ENCODE measurements at regions not wholly inside any gene's neighbourhood (a gene's known extent, or its start where the extent isn't known, plus 50 kb on each side); places are given as distances from the start of the nearest gene placed in this dataset.
"Not testable (repeated sequence)": the region's sequence is repeated elsewhere in the genome, so short reads cannot be mapped to it uniquely, and the experiment has no call there.

DNA sequence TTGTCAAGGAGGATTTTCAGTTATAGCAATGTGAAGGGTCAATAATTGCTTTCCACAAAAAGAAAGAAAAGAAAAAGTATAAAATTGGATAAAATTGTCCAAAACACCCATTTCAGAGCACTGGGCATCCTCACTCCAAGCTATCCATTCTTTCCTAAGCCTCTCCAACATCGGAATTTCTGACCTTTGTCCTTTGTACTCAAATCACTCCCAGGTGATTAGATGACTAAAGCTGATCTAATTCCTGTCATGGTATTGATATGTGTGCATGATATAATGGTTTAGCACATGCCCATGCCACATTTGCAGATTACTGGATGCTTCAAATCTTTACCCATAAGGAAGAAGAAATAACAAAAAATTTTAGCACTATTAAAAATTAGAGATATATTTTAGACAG, 152.3 kb downstream of the CENPC start:
- 63 to 94% methylated on average over 1 of the region's 1 CpG for WGBS, 2 donors
- no peaks in the 10 kb centered on the region for H3K9me3 ChIP-seq (ENCODE audit: control insufficient read depth in 4 of 4, insufficient read depth in 3 of 4, low read length in 3 of 4)
- H3K27me3 ChIP-seq (ENCODE audit: control insufficient read depth in 3 of 3, insufficient read depth in 3 of 3, low read length in 2 of 3): no peaks in the 10 kb centered on the region
- peaks cover 0 to 3% (median 0%) of the 10 kb centered on the region in 5 donors for H3K4me1 ChIP-seq (ENCODE audit: control insufficient read depth in 5 of 5, insufficient read depth in 5 of 5, low read length in 5 of 5)
- DNase-seq: no peak
- H3K4me3 ChIP-seq: no peak overlapping the region
- H3K27ac ChIP-seq (ENCODE audit: low read depth in 1 of 2, low read length in 1 of 2): no peak overlapping the region
- ATAC-seq (ENCODE audit: insufficient read depth, low FRiP score): no peak
- H3K36me3 ChIP-seq (ENCODE audit: control insufficient read depth in 4 of 4, insufficient read depth in 4 of 4, low read length in 4 of 4): no peaks in the 10 kb centered on the region
- TF ChIP-seq, protein P1, sequence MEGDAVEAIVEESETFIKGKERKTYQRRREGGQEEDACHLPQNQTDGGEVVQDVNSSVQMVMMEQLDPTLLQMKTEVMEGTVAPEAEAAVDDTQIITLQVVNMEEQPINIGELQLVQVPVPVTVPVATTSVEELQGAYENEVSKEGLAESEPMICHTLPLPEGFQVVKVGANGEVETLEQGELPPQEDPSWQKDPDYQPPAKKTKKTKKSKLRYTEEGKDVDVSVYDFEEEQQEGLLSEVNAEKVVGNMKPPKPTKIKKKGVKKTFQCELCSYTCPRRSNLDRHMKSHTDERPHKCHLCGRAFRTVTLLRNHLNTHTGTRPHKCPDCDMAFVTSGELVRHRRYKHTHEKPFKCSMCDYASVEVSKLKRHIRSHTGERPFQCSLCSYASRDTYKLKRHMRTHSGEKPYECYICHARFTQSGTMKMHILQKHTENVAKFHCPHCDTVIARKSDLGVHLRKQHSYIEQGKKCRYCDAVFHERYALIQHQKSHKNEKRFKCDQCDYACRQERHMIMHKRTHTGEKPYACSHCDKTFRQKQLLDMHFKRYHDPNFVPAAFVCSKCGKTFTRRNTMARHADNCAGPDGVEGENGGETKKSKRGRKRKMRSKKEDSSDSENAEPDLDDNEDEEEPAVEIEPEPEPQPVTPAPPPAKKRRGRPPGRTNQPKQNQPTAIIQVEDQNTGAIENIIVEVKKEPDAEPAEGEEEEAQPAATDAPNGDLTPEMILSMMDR (IDR thresholded peaks at IDR 0.05; ENCODE audit: control extremely low read depth, extremely low read depth): no peak
- H3K9ac ChIP-seq (ENCODE audit: insufficient read depth in 1 of 2, low read length in 2 of 2): no peak overlapping the region

DNA sequence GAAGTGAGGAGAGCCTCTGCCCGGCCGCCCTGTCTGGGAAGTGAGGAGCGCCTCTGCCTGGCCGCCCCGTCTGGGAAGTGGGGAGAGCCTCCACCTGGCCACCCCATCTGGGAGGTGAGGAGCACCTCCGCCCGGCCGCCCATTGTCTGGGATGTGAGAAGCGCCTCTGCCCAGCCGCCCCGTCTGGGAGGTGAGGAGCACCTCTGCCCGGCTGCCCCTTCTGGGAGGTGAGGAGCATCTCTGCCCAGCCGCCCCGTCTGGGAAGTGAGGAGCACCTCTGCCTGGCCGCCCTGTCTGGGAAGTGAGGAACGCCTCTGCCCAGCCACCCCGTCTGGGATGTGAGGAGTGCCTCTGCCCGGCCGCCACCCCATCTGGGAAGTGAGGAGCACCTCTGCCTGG, 163.9 kb downstream of the CENPC start:
- H3K9me3 ChIP-seq (ENCODE audit: control insufficient read depth in 4 of 4, insufficient read depth in 3 of 4, low read length in 3 of 4); H3K36me3 ChIP-seq (ENCODE audit: control insufficient read depth in 4 of 4, insufficient read depth in 4 of 4, low read length in 4 of 4); H3K9ac ChIP-seq (ENCODE audit: insufficient read depth in 1 of 2, low read length in 2 of 2); H3K4me1 ChIP-seq (ENCODE audit: control insufficient read depth in 5 of 5, insufficient read depth in 5 of 5, low read length in 5 of 5); H3K4me3 ChIP-seq; H3K27me3 ChIP-seq (ENCODE audit: control insufficient read depth in 3 of 3, insufficient read depth in 3 of 3, low read length in 2 of 3); ATAC-seq (ENCODE audit: insufficient read depth, low FRiP score); DNase-seq; H3K27ac ChIP-seq (ENCODE audit: low read depth in 1 of 2, low read length in 1 of 2): not testable (repeated sequence)
- 95 to 97% methylated on average over 19 of the region's 19 CpGs for WGBS, 2 donors

DNA sequence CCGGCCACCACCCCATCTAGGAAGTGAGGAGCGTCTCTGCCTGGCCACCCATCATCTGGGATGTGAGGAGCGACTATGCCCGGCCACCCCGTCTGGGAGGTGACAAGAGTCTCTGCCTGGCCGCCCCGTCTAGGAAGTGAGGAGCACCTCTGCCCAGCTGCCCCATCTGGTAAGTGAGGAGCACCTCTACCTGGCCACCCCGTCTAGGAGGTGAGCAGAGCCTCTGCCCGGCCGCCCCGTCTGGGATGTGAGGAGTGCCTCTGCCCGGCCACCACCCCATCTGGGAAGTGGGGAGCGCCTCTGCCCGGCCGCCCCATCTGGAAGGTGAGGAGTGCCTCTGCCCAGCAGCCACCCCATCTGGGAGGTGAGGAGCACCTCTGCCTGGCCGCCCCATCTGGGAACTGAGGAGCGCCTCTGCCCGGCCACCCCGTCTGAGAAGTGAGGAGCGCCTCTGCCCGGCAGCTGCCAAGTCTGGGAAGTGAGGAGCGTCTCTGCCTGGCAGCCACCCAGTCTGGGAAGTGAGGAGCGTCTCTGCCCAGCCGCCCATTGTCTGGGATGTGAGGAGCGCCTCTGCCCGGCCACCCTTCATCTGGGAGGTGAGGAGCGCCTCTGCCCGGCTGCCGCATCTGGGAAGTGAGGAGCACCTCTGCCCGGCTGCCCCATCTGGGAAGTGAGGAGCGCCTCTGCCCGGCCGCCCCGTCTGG, 164.4 kb downstream of the CENPC start:
- DNase-seq; H3K27ac ChIP-seq (ENCODE audit: low read depth in 1 of 2, low read length in 1 of 2): not testable (repeated sequence)

DNA sequence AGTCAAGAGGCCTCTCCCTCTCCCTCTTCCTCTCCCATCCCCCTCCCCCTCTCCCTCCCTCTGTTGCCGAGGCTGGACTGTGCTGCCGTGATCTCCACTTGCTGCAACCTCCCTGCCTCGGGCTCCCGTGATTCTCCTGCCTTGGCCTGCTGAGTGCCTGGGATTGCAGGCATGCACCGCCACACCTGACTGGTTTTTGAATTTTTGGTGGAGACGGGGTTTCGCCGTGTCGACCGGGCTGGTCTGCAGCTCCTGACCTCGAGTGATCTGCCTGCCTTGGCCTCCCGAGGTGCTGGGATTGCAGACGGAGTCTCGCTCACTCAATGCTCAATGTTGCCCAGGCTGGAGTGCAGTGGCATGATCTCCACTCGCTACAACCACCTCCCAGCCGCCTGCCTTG, 165.1 kb downstream of the CENPC start:
- no peak for ATAC-seq (ENCODE audit: insufficient read depth, low FRiP score)
- no peak for DNase-seq
- Histone ChIP-seq H3K9me3 (ENCODE audit: control insufficient read depth in 4 of 4, insufficient read depth in 3 of 4, low read length in 3 of 4) (no peaks in the 10 kb centered on the region), H3K4me1 (ENCODE audit: control insufficient read depth in 5 of 5, insufficient read depth in 5 of 5, low read length in 5 of 5) (no peaks in the 10 kb centered on the region), H3K36me3 (ENCODE audit: control insufficient read depth in 4 of 4, insufficient read depth in 4 of 4, low read length in 4 of 4) (no peaks in the 10 kb centered on the region), H3K4me3 (no peak overlapping the region), H3K27ac (ENCODE audit: low read depth in 1 of 2, low read length in 1 of 2) (no peak overlapping the region), H3K27me3 (ENCODE audit: control insufficient read depth in 3 of 3, insufficient read depth in 3 of 3, low read length in 2 of 3) (no peaks in the 10 kb centered on the region), H3K9ac (ENCODE audit: insufficient read depth in 1 of 2, low read length in 2 of 2) (no peak overlapping the region)
- 93 to 97% methylated on average over 16 of the region's 16 CpGs for WGBS, 2 donors
- TF ChIP-seq, protein P1 (IDR thresholded peaks at IDR 0.05; ENCODE audit: control extremely low read depth, extremely low read depth): no peak

More for the DNA sequence above, 164.4 kb downstream of the CENPC start:
- H3K9me3 ChIP-seq (ENCODE audit: control insufficient read depth in 4 of 4, insufficient read depth in 3 of 4, low read length in 3 of 4); H3K4me1 ChIP-seq (ENCODE audit: control insufficient read depth in 5 of 5, insufficient read depth in 5 of 5, low read length in 5 of 5); H3K36me3 ChIP-seq (ENCODE audit: control insufficient read depth in 4 of 4, insufficient read depth in 4 of 4, low read length in 4 of 4); H3K4me3 ChIP-seq; ATAC-seq (ENCODE audit: insufficient read depth, low FRiP score); H3K9ac ChIP-seq (ENCODE audit: insufficient read depth in 1 of 2, low read length in 2 of 2); H3K27me3 ChIP-seq (ENCODE audit: control insufficient read depth in 3 of 3, insufficient read depth in 3 of 3, low read length in 2 of 3): not testable (repeated sequence)
- WGBS, 2 donors: 90 to 95% methylated on average over 27 to 34 of the region's 34 CpGs

Data from lung (tissue), 11 donors.